ENCODE measurements at regions not wholly inside any gene's neighbourhood (a gene's known extent, or its start where the extent isn't known, plus 50 kb on each side); places are given as distances from the start of the nearest gene placed in this dataset.

DNA sequence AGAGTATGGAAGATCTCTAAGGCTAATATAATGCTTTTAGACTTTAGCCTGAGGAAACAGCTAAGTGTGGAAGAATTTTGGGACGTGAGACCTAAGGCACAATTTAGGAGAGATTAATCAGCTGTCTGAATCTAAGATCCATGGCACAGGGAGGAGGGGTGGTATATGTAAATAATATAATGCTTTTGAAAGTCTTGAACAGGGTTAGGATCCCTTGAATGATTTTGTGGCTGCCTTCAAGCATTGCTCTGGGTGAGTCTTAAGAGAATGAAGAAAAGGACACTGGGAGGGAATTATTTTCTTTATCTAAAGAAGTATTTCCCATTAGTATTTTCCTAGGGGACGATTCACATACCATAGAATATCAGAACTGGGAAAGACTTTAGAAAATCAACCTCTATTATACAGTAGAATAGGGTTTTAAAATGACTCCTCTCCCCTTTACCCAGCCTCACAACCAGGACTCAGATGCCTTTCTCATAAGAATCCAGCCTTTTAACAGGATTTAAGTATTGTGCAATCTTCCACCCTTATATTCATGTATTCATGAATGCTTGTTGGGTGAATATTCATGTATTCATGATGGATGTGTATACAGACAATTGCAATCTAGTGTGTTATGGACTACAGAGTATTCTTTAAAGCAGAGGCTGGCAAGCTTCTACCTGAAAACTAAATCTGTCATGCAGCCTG, 664.2 kb upstream of the CPEB2 start:
- no peaks in the 10 kb centered on the region for H3K23me2 ChIP-seq (ENCODE audit: insufficient read length, low read depth, low read length, poor library complexity, severe bottlenecking)
- H3K18ac ChIP-seq (ENCODE audit: insufficient read length, low read depth, low read length), result no peak overlapping the region
- no peaks in the 10 kb centered on the region for H3K27me3 Mint-ChIP-seq (ENCODE audit: low read depth)
- H3K27me3 ChIP-seq (ENCODE audit: insufficient read depth, low read length), result no peaks in the 10 kb centered on the region
- H3T11ph ChIP-seq (ENCODE audit: low read length), result no peak overlapping the region
- H3K27ac ChIP-seq (ENCODE audit: insufficient read length, low read depth, low read length), result no peak overlapping the region
- no CpG with 5 or more reads among the region's 2 CpGs for WGBS (ENCODE audit: extremely low coverage, insufficient read length, low lambda C conversion rate)
- no peaks in the 10 kb centered on the region for H3K36me3 Mint-ChIP-seq (ENCODE audit: insufficient read depth in 1 of 3, low read depth in 3 of 3)
- no peaks in the 10 kb centered on the region; the same call in 1 of the 2 replicates for H3K4me1 ChIP-seq (ENCODE audit: insufficient read depth, low read length)
- no peak for DNase-seq
- no peaks in the 10 kb centered on the region for H4K20me1 ChIP-seq (ENCODE audit: control insufficient read depth, insufficient read depth, insufficient read length)
- H3K23ac ChIP-seq (ENCODE audit: insufficient read length, low read depth, low read length), result no peak overlapping the region
- H2AK5ac ChIP-seq (ENCODE audit: insufficient read length, low read length), result no peak overlapping the region
- no peak overlapping the region for H3K9ac ChIP-seq (ENCODE audit: extremely low read depth, insufficient read length, low read length)
- TF ChIP-seq, protein P1, sequence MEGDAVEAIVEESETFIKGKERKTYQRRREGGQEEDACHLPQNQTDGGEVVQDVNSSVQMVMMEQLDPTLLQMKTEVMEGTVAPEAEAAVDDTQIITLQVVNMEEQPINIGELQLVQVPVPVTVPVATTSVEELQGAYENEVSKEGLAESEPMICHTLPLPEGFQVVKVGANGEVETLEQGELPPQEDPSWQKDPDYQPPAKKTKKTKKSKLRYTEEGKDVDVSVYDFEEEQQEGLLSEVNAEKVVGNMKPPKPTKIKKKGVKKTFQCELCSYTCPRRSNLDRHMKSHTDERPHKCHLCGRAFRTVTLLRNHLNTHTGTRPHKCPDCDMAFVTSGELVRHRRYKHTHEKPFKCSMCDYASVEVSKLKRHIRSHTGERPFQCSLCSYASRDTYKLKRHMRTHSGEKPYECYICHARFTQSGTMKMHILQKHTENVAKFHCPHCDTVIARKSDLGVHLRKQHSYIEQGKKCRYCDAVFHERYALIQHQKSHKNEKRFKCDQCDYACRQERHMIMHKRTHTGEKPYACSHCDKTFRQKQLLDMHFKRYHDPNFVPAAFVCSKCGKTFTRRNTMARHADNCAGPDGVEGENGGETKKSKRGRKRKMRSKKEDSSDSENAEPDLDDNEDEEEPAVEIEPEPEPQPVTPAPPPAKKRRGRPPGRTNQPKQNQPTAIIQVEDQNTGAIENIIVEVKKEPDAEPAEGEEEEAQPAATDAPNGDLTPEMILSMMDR (conservative IDR thresholded peaks at IDR 0.05), result no peak
- no peak overlapping the region for H2BK15ac ChIP-seq (ENCODE audit: low read depth, low read length)
- no peak overlapping the region for H3K4me2 ChIP-seq (ENCODE audit: insufficient read depth, insufficient read length, low read length)
- no peaks in the 10 kb centered on the region for H3K79me2 ChIP-seq (ENCODE audit: insufficient read depth, low read length)
- H3K4me3 Mint-ChIP-seq, result no peak overlapping the region
- no peak overlapping the region for H3K27ac Mint-ChIP-seq
- H3K79me1 ChIP-seq (ENCODE audit: insufficient read depth, low read depth, low read length, poor library complexity, severe bottlenecking), result no peaks in the 10 kb centered on the region
- H2BK5ac ChIP-seq (ENCODE audit: insufficient read length, low read length), result no peak overlapping the region
- no peak overlapping the region for H4K8ac ChIP-seq (replicated peaks; ENCODE audit: insufficient read length, low read depth, low read length)
- no peak overlapping the region for H4K5ac ChIP-seq (ENCODE audit: insufficient read length, low read depth, low read length)
- no peak overlapping the region for H3K14ac ChIP-seq (ENCODE audit: insufficient read depth, low read length)
- peaks cover 17 to 19% of the 10 kb centered on the region in 2 experiments for H3K4me1 Mint-ChIP-seq
- no peak overlapping the region for H3K4ac ChIP-seq (ENCODE audit: low read depth, low read length)
- H2BK20ac ChIP-seq (ENCODE audit: low read depth, low read length, poor library complexity, severe bottlenecking), result no peak overlapping the region
- no peak overlapping the region for H2AFZ ChIP-seq (ENCODE audit: low read length)
- H3K56ac ChIP-seq (ENCODE audit: insufficient read length, low read depth, low read length), result no peak overlapping the region
- no peak overlapping the region for H2BK120ac ChIP-seq (ENCODE audit: low read depth, low read length, poor library complexity, severe bottlenecking)
- H3K9me3 Mint-ChIP-seq, result peaks cover 0 to 3% of the 10 kb centered on the region in 2 experiments; a peak in 2 of 5 replicates
- H4K91ac ChIP-seq (ENCODE audit: insufficient read length, low read depth, low read length), result no peak overlapping the region
- H2BK12ac ChIP-seq (ENCODE audit: insufficient read length, low read depth, low read length), result no peak overlapping the region
- no peaks in the 10 kb centered on the region for H3K9me3 ChIP-seq (ENCODE audit: control insufficient read depth, low read depth, low read length)

All from H9 (cell line).